Hepatocyte (in vitro differentiated cells): ENCODE measurements at regions not wholly inside any gene's neighbourhood (a gene's known extent, or its start where the extent isn't known, plus 50 kb on each side); places are given as distances from the start of the nearest gene placed in this dataset.

Experiments used
- DNase-seq: peaks from one replicate; pipeline ENCODE4 v3.0.0-alpha.2; 2016; ENCODE audit warnings: low spot score
- H2AFZ ChIP-seq: fragments of 200-600 bp; sonication (generic); 2 replicates; pipeline ENCODE4 v1.6.0; 2016; ENCODE audit warnings: antibody characterized with exemption, mild to moderate bottlenecking
- H3K27ac ChIP-seq: fragments of 200-600 bp; sonication (generic); 2 replicates; pipeline ENCODE4 v1.5.1; 2016; ENCODE audit warnings: mild to moderate bottlenecking
- H3K27me3 ChIP-seq: fragments of 200-600 bp; sonication (generic); 2 replicates; pipeline ENCODE4 v1.6.1; 2016
- H3K36me3 ChIP-seq: fragments of 200-600 bp; sonication (generic); replicated peaks from 2 replicates; pipeline ENCODE4 v1.5.1; 2016; ENCODE audit warnings: low read depth; ENCODE audit not compliant: insufficient read depth
- H3K4me1 ChIP-seq: fragments of 200-600 bp; sonication (generic); 2 replicates; pipeline ENCODE4 v1.5.1; 2016; ENCODE audit warnings: mild to moderate bottlenecking, moderate library complexity; ENCODE audit not compliant: insufficient read depth
- H3K4me2 ChIP-seq: fragments of 200-600 bp; sonication (generic); 2 replicates; pipeline ENCODE4 v1.6.0; 2016
- H3K4me3 ChIP-seq: fragments of 200-600 bp; sonication (generic); 2 replicates; pipeline ENCODE4 v1.5.1; 2016; ENCODE audit warnings: mild to moderate bottlenecking
- H3K79me2 ChIP-seq: fragments of 200-600 bp; sonication (generic); 2 replicates; pipeline ENCODE4 v1.6.0; 2017; ENCODE audit warnings: mild to moderate bottlenecking
- H3K9me2 ChIP-seq: fragments of 200-600 bp; sonication (generic); replicated peaks from 2 replicates; pipeline ENCODE4 v1.6.0; 2017; ENCODE audit warnings: mild to moderate bottlenecking; ENCODE audit not compliant: insufficient read depth
- H3K9me3 ChIP-seq: fragments of 200-600 bp; sonication (generic); 2 replicates; pipeline ENCODE4 v1.5.1; 2016; ENCODE audit warnings: low read depth, mild to moderate bottlenecking
- H4K20me1 ChIP-seq: fragments of 200-600 bp; sonication (generic); 2 replicates; pipeline ENCODE4 v1.6.0; 2016; ENCODE audit warnings: mild to moderate bottlenecking; ENCODE audit not compliant: insufficient read depth, poor library complexity, severe bottlenecking
- CTCF ChIP-seq: fragments of 200-600 bp; sonication (generic); IDR thresholded peaks from 2 replicates; pipeline ENCODE4 v1.5.1; 2016; ENCODE audit warnings: antibody characterized with exemption, mild to moderate bottlenecking; ENCODE audit not compliant: poor library complexity
- EZH2 ChIP-seq: fragments of 200-600 bp; sonication (generic); IDR thresholded peaks from 2 replicates; pipeline ENCODE4 v1.6.1; 2016; ENCODE audit warnings: antibody characterized with exemption, mild to moderate bottlenecking, borderline replicate concordance
- EZH2phosphoT487 ChIP-seq: fragments of 200-600 bp; sonication (generic); IDR thresholded peaks from one replicate; pipeline ENCODE4 v1.6.1; 2018; ENCODE audit warnings: antibody characterized with exemption, mild to moderate bottlenecking, low read depth, moderate library complexity; ENCODE audit not compliant: unreplicated experiment, severe bottlenecking
- WGBS: methylation state at CpG from one replicate; pipeline ENCODE4 v1.1.6; 2016; ENCODE audit warnings: low lambda C conversion rate; ENCODE audit errors: missing lambda C conversion rate; 5-methylcytosine and 5-hydroxymethylcytosine counted together

DNA sequence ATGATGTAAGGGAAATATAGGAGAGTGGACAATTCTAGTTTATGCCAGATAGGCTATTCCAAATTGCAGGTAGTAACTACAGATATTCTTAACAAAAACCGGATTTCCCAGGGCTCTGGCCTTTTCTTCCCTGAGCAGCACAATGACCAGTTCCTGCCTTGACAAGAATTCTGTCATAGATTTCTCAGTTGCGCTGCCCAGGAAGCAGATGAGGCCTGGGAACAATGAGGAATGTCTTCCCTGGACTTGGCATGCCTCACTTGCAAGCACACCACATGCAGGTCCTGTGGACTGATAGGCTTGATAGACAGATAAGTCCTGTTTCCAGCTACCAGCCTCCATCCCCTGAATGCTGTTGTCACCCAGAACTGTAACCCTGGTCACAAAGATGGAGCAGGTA lies 174.5 kb upstream of the PRSS58 start:
- Histone ChIP-seq H3K4me1 (no peaks in the 10 kb centered on the region), H3K4me3 (no peak overlapping the region), H3K9me3 (no peaks in the 10 kb centered on the region), H3K79me2 (no peaks in the 10 kb centered on the region), H3K9me2 (no peaks in the 10 kb centered on the region), H3K36me3 (no peaks in the 10 kb centered on the region), H3K27ac (no peak overlapping the region), H3K27me3 (no peaks in the 10 kb centered on the region), H3K4me2 (no peak overlapping the region), H2AFZ (no peak overlapping the region), H4K20me1 (no peaks in the 10 kb centered on the region)
- no peak for TF ChIP-seq CTCF
- TF ChIP-seq EZH2phosphoT487, result no peak
- no peak for TF ChIP-seq EZH2
- WGBS, result 76% methylated on average over 2 of the region's 2 CpGs
- DNase-seq, result no peak

DNA sequence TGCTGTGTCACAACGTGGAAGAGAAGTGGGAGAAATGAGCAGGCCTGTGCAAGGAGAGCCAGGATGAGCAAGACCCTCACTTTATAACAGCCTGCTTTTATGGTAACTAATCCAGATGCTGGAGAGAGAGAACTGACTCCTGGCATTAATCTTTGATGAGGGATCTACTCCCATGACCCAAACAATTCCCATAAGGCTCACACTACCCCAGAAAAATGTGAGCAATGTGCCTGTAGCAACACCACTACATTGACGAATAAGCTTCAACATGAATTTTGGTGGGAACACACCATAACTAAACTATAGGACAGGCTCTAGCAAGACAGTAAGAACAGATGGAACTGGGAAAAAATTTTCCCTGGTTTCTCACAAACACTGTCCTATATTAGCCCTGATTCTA lies 173.6 kb upstream of the PRSS58 start:
- H3K9me3 ChIP-seq, result no peaks in the 10 kb centered on the region
- no peaks in the 10 kb centered on the region for H3K4me1 ChIP-seq
- H4K20me1 ChIP-seq, result no peaks in the 10 kb centered on the region
- H3K27ac ChIP-seq, result no peak overlapping the region
- no peaks in the 10 kb centered on the region for H3K27me3 ChIP-seq
- no peak overlapping the region for H2AFZ ChIP-seq
- DNase-seq, result no peak
- no peaks in the 10 kb centered on the region for H3K9me2 ChIP-seq
- H3K36me3 ChIP-seq, result no peaks in the 10 kb centered on the region
- WGBS, result 77% methylated on average over 2 of the region's 2 CpGs
- no peak overlapping the region for H3K4me2 ChIP-seq
- no peak for TF ChIP-seq CTCF
- no peak overlapping the region for H3K4me3 ChIP-seq
- H3K79me2 ChIP-seq, result no peaks in the 10 kb centered on the region

DNA sequence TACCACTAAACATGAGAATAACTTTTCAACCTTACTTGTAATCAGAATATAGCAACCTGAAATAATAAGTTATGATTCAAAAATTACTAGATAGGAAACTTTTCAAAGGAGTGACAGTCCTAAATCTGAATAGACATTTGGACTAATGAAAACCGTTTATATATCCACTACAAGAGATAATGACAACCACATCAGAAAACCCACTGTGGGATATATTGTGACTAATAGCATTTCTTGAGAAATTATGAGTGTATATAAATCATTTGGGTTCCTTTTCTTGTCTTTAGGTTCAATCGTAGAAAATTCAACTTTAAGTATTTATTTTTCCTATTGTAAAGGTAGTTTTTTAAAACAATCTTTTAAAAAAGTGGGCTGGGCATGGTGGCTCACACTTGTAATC lies 170.2 kb upstream of the PRSS58 start:
- no peaks in the 10 kb centered on the region for H3K4me1 ChIP-seq
- H3K4me2 ChIP-seq, result no peak overlapping the region
- H3K27ac ChIP-seq, result no peak overlapping the region
- no peak overlapping the region for H2AFZ ChIP-seq
- no peak for DNase-seq
- H3K4me3 ChIP-seq, result no peak overlapping the region
- TF ChIP-seq EZH2 (no peak), CTCF (no peak), EZH2phosphoT487 (no peak)
- no peaks in the 10 kb centered on the region for H3K9me2 ChIP-seq
- 57% methylated on average over 2 of the region's 2 CpGs for WGBS
- no peaks in the 10 kb centered on the region for H3K27me3 ChIP-seq
- no peaks in the 10 kb centered on the region for H3K9me3 ChIP-seq
- no peaks in the 10 kb centered on the region for H3K36me3 ChIP-seq
- H3K79me2 ChIP-seq, result no peaks in the 10 kb centered on the region
- no peaks in the 10 kb centered on the region for H4K20me1 ChIP-seq

GRCh38 chr7:142425281-142425680 lies 167.4 kb upstream of the PRSS58 start:
- Histone ChIP-seq H3K36me3 (no peaks in the 10 kb centered on the region), H4K20me1 (no peaks in the 10 kb centered on the region), H3K79me2 (no peaks in the 10 kb centered on the region), H3K27ac (no peak overlapping the region), H3K4me1 (no peaks in the 10 kb centered on the region), H3K4me2 (no peak overlapping the region), H3K27me3 (no peaks in the 10 kb centered on the region), H3K9me3 (no peaks in the 10 kb centered on the region), H3K9me2 (no peaks in the 10 kb centered on the region), H3K4me3 (no peak overlapping the region), H2AFZ (no peak overlapping the region)
- WGBS, result 66% methylated on average over 8 of the region's 8 CpGs
- TF ChIP-seq EZH2, result no peak
- TF ChIP-seq CTCF, result no peak
- TF ChIP-seq EZH2phosphoT487, result no peak
- DNase-seq, result no peak
